Epithelial cell of esophagus (primary cell): ENCODE measurements at regions not wholly inside any gene's neighbourhood (a gene's known extent, or its start where the extent isn't known, plus 50 kb on each side); places are given as distances from the start of the nearest gene placed in this dataset.

Experiments
- DNase-seq: peaks from one replicate; pipeline ENCODE4 v3.0.0; 2010; ENCODE audit warnings: low read depth
- H3K4me3 ChIP-seq: 2 replicates; pipeline ENCODE4 v1.5.1; 2011; ENCODE audit warnings: mild to moderate bottlenecking, low read length, control low read depth
- TF ChIP-seq, protein P1 (sequence below): IDR thresholded peaks from 2 replicates; pipeline ENCODE4 v1.5.1; 2011; ENCODE audit warnings: low read depth, mild to moderate bottlenecking, low read length, control low read depth, inconsistent platforms; ENCODE audit not compliant: insufficient read depth; ENCODE audit errors: missing control alignments

DNA sequence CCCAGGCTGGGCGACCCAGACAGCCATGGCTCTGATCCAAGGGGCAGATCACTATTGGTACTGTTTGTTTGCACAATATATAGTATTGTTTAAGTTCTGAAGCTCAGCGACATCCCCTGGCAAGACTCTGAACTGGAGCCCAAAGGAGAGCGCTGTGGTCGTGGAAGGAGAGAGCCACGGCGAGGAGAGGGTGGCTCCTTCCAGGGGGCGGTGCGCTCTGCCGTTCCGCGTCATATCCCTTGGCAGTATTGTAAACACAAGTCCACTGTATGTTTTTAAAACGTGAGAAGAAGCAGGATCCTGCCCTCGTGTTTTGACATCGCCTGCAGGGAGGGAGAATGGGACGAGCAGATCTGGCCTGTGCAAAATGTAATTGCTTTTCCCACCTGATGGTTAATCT is 185.5 kb downstream of the RAB28 start:
- no peak overlapping the region for H3K4me3 ChIP-seq
- DNase-seq, result no peak
- TF ChIP-seq, protein P1, sequence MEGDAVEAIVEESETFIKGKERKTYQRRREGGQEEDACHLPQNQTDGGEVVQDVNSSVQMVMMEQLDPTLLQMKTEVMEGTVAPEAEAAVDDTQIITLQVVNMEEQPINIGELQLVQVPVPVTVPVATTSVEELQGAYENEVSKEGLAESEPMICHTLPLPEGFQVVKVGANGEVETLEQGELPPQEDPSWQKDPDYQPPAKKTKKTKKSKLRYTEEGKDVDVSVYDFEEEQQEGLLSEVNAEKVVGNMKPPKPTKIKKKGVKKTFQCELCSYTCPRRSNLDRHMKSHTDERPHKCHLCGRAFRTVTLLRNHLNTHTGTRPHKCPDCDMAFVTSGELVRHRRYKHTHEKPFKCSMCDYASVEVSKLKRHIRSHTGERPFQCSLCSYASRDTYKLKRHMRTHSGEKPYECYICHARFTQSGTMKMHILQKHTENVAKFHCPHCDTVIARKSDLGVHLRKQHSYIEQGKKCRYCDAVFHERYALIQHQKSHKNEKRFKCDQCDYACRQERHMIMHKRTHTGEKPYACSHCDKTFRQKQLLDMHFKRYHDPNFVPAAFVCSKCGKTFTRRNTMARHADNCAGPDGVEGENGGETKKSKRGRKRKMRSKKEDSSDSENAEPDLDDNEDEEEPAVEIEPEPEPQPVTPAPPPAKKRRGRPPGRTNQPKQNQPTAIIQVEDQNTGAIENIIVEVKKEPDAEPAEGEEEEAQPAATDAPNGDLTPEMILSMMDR, result no peak

DNA sequence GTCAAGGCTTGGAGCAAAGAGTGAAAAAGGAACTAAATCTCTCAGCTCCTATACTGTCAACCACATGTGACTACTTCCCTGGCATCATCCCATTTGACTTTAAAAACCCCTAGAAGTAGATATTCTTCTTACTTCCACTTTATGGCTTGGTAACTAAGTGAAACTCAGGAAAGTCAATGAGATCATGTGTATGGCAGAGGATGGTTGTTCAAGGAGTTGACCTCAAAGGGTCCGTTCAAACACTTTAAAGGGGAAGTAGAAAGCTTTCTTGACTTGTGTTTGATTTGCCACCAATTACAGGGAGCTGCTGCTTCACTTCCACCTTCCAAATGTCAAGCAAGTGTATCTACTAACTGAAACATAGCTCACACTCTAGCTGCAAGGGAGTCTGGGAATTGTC is 187.2 kb downstream of the RAB28 start:
- no peak overlapping the region for H3K4me3 ChIP-seq
- TF ChIP-seq, protein P1, result no peak
- no peak for DNase-seq

DNA sequence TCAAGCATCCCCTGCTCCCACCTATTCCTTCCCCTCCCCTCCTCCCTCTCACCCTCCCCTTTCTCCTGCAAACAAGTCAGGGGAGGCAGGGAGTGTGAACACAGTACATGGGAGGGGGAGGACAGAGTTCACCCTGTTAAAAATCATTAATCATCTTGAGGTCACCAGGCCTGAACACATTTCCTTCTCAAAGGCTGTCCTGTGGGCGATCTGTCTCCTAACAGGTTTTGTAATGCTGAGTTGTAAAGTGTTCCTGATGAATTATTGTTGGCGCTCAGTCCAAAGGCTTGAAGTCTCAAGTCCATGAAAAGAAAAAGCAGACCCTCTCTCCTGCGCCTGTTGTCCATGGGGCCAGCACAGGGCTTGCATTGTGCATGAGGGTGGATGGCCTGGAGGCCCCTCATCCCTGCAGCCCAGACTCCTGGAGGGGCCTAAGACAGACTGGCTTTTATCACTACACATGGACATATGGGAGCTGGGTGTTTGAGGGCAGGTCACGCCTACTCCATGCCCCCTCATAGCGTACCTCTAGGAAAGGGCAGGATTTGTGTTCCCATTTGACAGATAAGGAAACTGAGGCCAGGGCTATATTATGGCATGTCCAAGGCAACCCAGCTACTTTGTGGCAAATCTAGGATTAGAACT is 189.1 kb downstream of the RAB28 start:
- H3K4me3 ChIP-seq, result no peak overlapping the region
- TF ChIP-seq, protein P1, result no peak
- DNase-seq, result peak; percentile 13

DNA sequence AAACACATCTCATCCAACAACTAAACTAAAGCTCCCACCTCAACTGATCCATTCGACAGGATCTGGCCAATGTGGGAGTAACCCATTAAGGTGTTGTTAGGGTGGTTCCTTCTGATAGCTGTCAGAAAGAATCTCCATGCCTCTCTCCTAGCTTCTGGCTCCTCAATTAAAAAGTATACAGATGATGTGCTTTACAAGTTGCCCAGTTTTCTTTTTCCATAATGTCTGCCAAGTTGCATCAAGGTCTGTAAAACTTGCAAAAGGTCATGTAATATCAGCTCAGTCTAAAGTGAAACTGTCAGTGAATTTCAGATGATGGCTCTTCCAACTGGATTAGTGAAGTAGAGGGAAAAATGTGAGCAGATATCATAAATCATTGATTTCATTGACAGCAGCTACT is 191.8 kb downstream of the RAB28 start:
- H3K4me3 ChIP-seq, result no peak overlapping the region
- TF ChIP-seq, protein P1, result no peak
- no peak for DNase-seq

DNA sequence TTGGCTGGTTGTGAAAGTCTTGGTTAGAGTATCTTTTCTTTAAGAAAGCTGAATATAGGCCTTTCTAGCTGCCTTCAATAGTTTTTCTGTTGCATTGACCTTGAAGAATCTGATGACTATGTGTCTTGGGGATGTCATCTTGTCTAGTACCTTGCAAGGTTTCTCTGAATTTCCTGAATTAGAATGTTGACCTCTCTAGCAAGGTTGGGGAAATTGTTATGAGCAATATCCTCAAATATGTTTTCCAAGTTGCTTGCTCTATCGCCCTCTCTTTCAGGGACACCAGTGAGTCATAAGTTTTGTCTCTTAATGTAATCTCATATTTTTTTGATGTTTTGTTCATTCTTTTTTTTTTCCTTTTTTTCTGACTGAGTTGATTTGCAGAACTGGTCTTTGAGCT is 194.7 kb downstream of the RAB28 start:
- no peak overlapping the region for H3K4me3 ChIP-seq
- DNase-seq, result peak; percentile 43
- TF ChIP-seq, protein P1, result no peak

DNA sequence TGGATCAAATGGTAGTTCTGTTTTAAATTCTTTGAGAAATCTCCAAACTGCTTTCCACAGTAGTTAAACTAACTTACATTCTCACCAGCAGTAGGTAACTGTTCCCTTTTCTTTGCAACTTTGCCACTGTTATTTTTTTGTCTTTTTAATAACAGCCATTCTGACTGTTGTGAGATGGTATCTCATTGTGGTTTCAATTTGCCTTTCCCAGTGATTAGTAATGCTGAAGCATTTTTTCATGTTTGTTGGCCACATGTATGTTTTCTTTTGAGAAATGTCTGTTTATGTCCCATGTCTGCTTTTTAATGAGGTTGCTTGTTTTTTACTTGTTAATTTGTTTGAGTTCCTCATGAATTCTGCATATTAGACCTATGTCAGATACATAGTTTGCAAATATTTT is 198.8 kb downstream of the RAB28 start:
- TF ChIP-seq, protein P1, result no peak
- no peak for DNase-seq
- no peak overlapping the region for H3K4me3 ChIP-seq

DNA sequence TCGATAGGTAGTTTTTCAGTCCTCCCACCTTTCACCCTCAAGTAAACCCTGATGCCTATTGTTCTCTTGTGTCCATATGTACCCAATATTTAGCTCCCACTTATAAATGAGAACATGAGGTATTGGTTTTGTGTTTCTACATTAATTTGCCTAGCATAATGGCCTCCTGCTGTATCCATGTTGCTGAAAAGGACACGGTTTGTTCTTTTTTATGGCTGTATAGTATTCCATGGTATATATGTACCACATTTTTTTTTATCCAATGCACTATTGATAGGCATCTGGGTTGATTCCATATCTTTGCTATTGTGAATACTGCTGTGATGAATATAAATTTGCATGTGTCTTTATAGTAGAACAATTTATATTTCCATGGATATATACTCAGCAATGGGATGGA is 199.2 kb downstream of the RAB28 start:
- TF ChIP-seq, protein P1, result no peak
- DNase-seq, result no peak
- H3K4me3 ChIP-seq, result no peak overlapping the region
